DND-41 (cell line): ENCODE measurements at regions not wholly inside any gene's neighbourhood (a gene's known extent, or its start where the extent isn't known, plus 50 kb on each side); places are given as distances from the start of the nearest gene placed in this dataset.

Experiments
- ATAC-seq: fragments of 200-7000 bp; cut with Tn5 transposase; 3 replicates; pipeline ENCODE4 v1.9.1; 2021; ENCODE audit warnings: low read depth; ENCODE audit not compliant: insufficient read depth
- DNase-seq: peaks from one replicate; pipeline ENCODE4 v3.0.0-alpha.2; 2020
- H2AFZ ChIP-seq: 2 replicates; pipeline ENCODE4 v1.6.0; 2012; ENCODE audit warnings: low read depth, low read length
- H3K27ac ChIP-seq: 2 replicates; pipeline ENCODE4 v1.5.1; 2012; ENCODE audit warnings: low read length, inconsistent platforms
- H3K27me3 ChIP-seq: fragments of 200-600 bp; sonication (generic); 2 replicates; pipeline ENCODE4 v1.6.0; 2012; ENCODE audit warnings: low read length, mild to moderate bottlenecking, inconsistent platforms; ENCODE audit not compliant: insufficient read depth, poor library complexity
- H3K36me3 ChIP-seq: 2 replicates; pipeline ENCODE4 v1.5.1; 2012; ENCODE audit warnings: low read length, inconsistent platforms; ENCODE audit not compliant: insufficient read depth
- H3K4me1 ChIP-seq: 2 replicates; pipeline ENCODE4 v1.5.1; 2012; ENCODE audit warnings: mild to moderate bottlenecking, low read length; ENCODE audit not compliant: insufficient read depth
- H3K4me2 ChIP-seq: 2 replicates; pipeline ENCODE4 v1.6.0; 2012; ENCODE audit warnings: mild to moderate bottlenecking, moderate library complexity, low read length, inconsistent platforms; ENCODE audit not compliant: insufficient read depth
- H3K4me3 ChIP-seq, 2 experiments: fragments of 200-600 bp in 1 of 2; shearing (Covaris generic) in 1 of 2; 2 replicates each; pipeline ENCODE4 v1.5.1; 2012 to 2016; ENCODE audit warnings: inconsistent platforms in 2 of 2, low read length in 2 of 2, mild to moderate bottlenecking in 2 of 2, low read depth in 1 of 2, moderate library complexity in 1 of 2
- H3K79me2 ChIP-seq: 2 replicates; pipeline ENCODE4 v1.6.0; 2012; ENCODE audit warnings: low read length, inconsistent platforms; ENCODE audit not compliant: insufficient read depth
- H3K9ac ChIP-seq: 2 replicates; pipeline ENCODE4 v1.6.0; 2012; ENCODE audit warnings: low read depth, mild to moderate bottlenecking, inconsistent platforms, low read length, moderate library complexity
- H3K9me3 ChIP-seq: 2 replicates; pipeline ENCODE4 v1.5.1; 2012; ENCODE audit warnings: low read length, moderate library complexity, mild to moderate bottlenecking, inconsistent platforms; ENCODE audit not compliant: insufficient read depth, severe bottlenecking
- H4K20me1 ChIP-seq: 2 replicates; pipeline ENCODE4 v1.6.0; 2012; ENCODE audit warnings: low read length; ENCODE audit not compliant: insufficient read depth
- CTCF ChIP-seq: IDR thresholded peaks from 2 replicates; pipeline ENCODE4 v1.5.1; 2012; ENCODE audit warnings: borderline replicate concordance, low read length, moderate library complexity, mild to moderate bottlenecking; ENCODE audit not compliant: poor library complexity, severe bottlenecking; ENCODE audit errors: extremely low read depth
- EZH2 ChIP-seq: IDR thresholded peaks from 3 replicates; pipeline ENCODE4 v1.6.1; 2012; ENCODE audit warnings: borderline replicate concordance, low read depth, mild to moderate bottlenecking, moderate library complexity, low read length, inconsistent platforms; ENCODE audit not compliant: severe bottlenecking

- DNase-seq (no peak), ATAC-seq (no peak)
- no peak overlapping the region for H3K4me2 ChIP-seq
- no peak overlapping the region for H3K4me3 ChIP-seq
- peaks cover 14% of the 10 kb centered on the region for H3K4me1 ChIP-seq
- no peaks in the 10 kb centered on the region for H3K79me2 ChIP-seq
- H3K9me3 ChIP-seq = peaks cover 4% of the 10 kb centered on the region
- H3K27me3 ChIP-seq = no peaks in the 10 kb centered on the region
- no peak overlapping the region for H3K9ac ChIP-seq
- no peaks in the 10 kb centered on the region for H4K20me1 ChIP-seq
- no peaks in the 10 kb centered on the region for H3K36me3 ChIP-seq
- TF ChIP-seq EZH2 (no peak), CTCF (no peak)
- H3K27ac ChIP-seq = no peak overlapping the region
- H2AFZ ChIP-seq = no peak overlapping the region
These were observed 394.4 kb downstream of the DAD1 start for GRCh38 chr14:22194664-22195063.

GRCh38 chr14:22190411-22191191, 398.4 kb downstream of the DAD1 start:
- Histone ChIP-seq H3K4me3 (no peak overlapping the region), H3K9me3 (no peaks in the 10 kb centered on the region), H3K27me3 (no peaks in the 10 kb centered on the region), H2AFZ (peak overlapping the region; percentile 57; the same call in 1 of the 2 replicates), H3K79me2 (no peaks in the 10 kb centered on the region), H4K20me1 (no peaks in the 10 kb centered on the region), H3K27ac (peak overlapping the region; percentile 64; the same call in 1 of the 2 replicates), H3K4me1 (peaks cover 18% of the 10 kb centered on the region), H3K36me3 (no peaks in the 10 kb centered on the region), H3K9ac (no peak overlapping the region), H3K4me2 (no peak overlapping the region)
- DNase-seq (no peak), ATAC-seq (no peak)
- TF ChIP-seq EZH2 (no peak), CTCF (no peak)

GRCh38 chr14:22189881-22190280, 399.1 kb downstream of the DAD1 start:
- Histone ChIP-seq H3K9ac (no peak overlapping the region), H3K27me3 (no peaks in the 10 kb centered on the region), H3K9me3 (no peaks in the 10 kb centered on the region), H2AFZ (peak overlapping the region; percentile 57; the same call in 1 of the 2 replicates), H4K20me1 (no peaks in the 10 kb centered on the region), H3K4me3 (no peak overlapping the region), H3K4me1 (peaks cover 18% of the 10 kb centered on the region), H3K36me3 (no peaks in the 10 kb centered on the region), H3K4me2 (no peak overlapping the region), H3K27ac (peak overlapping the region; percentile 64; the same call in 1 of the 2 replicates), H3K79me2 (no peaks in the 10 kb centered on the region)
- no peak for DNase-seq
- TF ChIP-seq EZH2 (no peak), CTCF (no peak)
- ATAC-seq = no peak
